ENCODE measurements at regions not wholly inside any gene's neighbourhood (a gene's known extent, or its start where the extent isn't known, plus 50 kb on each side); places are given as distances from the start of the nearest gene placed in this dataset.

- DNase-seq (ENCODE audit: low spot score), result no peak
Observed at GRCh38 chr16:13552062-13552959, 367.6 kb upstream of the ERCC4 start.

DNA sequence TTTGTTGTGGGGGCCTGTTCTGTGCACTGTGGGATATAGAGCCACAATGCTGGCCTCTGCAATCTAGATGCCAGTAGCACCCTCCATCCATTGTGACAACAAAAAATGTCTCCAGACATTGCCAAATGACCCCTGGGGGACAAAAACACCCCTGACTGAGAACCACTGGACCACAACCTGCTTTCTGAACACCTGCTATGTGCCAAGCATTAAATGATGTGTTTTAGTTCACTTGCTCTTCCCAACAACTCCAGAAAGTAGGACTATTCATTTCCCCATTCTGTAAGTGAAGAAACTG, 367.0 kb upstream of the ERCC4 start:
- no peak for DNase-seq (ENCODE audit: low spot score)

GRCh38 chr16:13553453-13553985, 366.4 kb upstream of the ERCC4 start:
- no peak for DNase-seq (ENCODE audit: low spot score)

- no peak for DNase-seq (ENCODE audit: low spot score)
Observed at GRCh38 chr16:13554005-13554404, 365.9 kb upstream of the ERCC4 start.

DNA sequence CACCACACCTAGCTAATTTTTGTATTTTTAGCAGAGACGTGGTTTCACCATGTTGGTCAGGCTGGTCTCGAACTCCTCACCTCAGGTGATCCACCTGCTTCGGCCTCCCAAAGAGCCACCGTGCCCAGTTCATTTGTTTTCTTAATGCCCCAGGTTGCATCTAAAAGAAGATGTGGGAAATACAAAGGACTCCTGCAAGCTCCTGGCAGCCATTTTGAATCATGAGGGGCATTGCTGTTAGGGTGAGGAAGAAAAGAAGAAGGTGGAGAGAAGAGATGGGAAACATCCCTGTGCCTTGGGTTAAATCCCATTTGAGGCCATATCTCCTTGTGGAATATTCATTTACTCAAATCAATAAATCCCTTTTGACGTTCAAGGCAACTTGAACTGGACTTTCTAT, 365.3 kb upstream of the ERCC4 start:
- no peak for DNase-seq (ENCODE audit: low spot score)

GRCh38 chr16:13557418-13557817, 362.5 kb upstream of the ERCC4 start:
- no peak for DNase-seq (ENCODE audit: low spot score)

GRCh38 chr16:13558752-13559151, 361.2 kb upstream of the ERCC4 start:
- DNase-seq (ENCODE audit: low spot score), result no peak

GRCh38 chr16:13559624-13560023, 360.3 kb upstream of the ERCC4 start:
- no peak for DNase-seq (ENCODE audit: low spot score)

DNA sequence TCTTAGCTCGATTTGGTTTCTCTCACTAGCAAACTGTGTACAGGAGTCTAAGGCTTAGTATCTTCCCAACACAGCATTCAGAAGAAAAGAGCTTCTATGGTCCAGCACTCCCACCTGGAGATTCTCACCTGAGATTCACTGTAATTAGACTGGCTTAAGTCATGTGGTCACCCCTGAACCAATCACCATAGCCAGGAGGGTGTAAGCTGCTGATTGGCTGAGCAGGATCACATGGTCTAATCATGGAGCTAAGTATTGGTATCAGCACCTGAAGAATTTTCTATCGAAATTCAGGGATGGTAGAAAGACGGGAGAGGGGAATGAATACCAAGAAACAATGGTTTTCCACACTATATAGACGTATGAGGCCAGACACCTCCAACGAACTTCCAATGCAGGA, 359.8 kb upstream of the ERCC4 start:
- DNase-seq (ENCODE audit: low spot score), result no peak

DNA sequence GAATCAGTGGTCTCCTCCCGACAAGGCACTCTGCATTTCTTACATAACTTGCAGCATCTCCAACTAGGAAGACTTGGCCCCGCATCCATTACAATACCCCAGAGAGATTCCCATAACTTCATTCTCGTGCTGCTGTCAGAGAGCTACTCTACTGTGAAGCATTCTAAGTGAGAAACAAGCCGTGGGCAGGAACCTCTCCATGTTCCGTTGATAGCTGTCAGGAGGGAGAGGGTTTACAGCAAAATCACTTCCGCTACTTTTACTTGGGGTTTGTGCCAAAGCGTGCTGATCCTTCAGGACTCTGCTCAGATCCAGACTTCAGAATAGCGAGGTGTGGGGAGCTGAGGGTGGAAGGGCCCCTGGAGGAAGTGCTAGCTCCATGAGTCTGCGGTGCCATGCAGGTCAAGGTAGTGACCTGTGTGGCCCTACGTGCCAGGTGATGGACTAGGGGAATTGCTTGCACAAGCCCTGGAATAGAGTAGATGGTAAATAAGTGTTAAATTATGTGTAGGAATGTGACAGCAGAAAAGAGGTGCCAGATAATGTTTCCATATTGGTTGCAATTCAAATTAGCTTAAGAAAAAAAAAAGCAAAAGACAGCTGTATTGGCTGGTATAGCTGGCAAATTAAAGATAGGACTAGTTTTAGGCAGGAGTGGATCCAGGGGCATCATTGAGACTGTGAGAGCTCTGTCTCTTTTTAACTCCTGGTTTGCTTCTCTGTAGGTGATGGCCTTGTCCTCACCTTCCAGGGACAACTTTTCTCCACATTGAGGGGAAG, 358.5 kb upstream of the ERCC4 start:
- DNase-seq (ENCODE audit: low spot score), result no peak

DNA sequence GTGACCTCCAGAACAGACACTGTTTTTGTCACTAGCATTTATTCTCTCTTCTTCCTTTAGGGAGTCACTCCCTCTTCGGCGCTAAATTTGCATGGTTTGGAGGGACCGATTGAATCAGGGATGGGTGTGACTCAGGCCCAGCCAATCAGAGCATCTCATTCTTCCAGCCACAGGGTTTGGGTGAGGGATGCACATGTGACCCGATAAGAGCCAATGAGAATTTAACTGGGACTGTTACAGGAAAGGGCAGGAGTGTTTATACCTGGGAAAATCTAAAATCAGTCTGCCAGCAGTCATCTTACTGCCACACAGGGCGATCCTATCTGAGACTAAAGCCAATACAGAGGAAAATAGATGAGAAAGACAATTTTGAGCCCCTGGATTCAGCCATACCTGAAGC, 351.2 kb upstream of the ERCC4 start:
- no peak for DNase-seq (ENCODE audit: low spot score)

DNA sequence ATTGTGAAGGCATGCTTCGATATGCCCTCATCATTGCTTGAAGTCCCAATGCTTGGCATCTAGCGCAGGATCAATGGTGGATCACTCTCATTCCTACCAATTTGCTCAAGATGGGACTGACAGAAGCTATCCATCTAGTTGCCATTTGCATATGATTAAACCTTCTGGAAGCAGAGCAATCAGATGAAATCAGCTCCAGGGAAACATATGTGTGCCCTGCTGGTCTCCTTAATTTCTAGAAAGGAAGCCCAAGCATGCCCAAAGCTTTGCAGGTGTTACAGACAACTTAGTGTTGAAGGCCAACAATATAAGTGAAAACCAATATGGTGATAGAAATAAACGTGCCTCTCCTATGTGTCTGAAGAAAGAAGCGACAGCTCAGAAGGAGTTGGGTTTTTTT, 350.0 kb upstream of the ERCC4 start:
- no peak for DNase-seq (ENCODE audit: low spot score)

DNA sequence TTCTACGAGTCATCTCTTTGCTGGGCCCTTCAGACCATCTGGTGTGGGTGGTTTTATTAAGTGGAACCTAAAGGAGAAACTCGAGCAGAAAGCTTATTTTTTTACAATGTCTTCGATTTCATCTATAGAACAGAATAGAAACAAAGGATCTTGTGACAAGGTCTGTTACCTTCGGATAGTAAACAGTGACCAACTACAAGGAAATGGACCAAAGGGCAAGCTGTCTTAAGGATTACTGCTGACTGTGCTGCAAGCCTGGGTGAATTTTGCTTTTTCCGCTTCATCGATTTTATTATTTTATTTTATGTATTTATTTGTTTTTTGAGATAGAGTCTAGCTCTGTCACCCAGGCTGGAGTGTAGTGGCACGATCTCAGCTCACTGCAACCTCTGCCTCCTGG, 348.9 kb upstream of the ERCC4 start:
- no peak for DNase-seq (ENCODE audit: low spot score)

GRCh38 chr16:13573903-13574302, 346.1 kb upstream of the ERCC4 start:
- DNase-seq (ENCODE audit: low spot score), result no peak

- no peak for DNase-seq (ENCODE audit: low spot score)
Observed at GRCh38 chr16:13586051-13586450, 333.9 kb upstream of the ERCC4 start.

GRCh38 chr16:13587181-13587580, 332.8 kb upstream of the ERCC4 start:
- DNase-seq (ENCODE audit: low spot score), result no peak

DNA sequence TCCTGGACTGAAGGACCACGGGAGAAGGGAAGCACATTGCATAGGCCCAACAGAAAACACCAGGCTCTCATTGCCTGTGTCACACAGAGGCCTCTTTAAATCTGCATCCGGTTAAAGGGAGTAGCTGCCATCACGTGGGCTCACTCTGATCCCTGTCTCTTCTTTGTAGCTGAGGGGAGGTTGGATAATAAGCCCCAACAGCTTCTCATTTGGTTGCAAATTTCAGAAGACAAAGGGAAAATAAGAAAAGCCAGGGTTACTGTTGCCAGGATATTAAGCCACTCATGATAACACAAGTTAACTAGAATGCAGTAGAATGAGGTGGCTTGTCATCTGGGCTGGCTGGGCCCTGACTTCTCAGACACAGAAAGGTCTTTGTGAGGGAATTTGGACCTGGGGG, 325.1 kb upstream of the ERCC4 start:
- DNase-seq (ENCODE audit: low spot score), result no peak

DNA sequence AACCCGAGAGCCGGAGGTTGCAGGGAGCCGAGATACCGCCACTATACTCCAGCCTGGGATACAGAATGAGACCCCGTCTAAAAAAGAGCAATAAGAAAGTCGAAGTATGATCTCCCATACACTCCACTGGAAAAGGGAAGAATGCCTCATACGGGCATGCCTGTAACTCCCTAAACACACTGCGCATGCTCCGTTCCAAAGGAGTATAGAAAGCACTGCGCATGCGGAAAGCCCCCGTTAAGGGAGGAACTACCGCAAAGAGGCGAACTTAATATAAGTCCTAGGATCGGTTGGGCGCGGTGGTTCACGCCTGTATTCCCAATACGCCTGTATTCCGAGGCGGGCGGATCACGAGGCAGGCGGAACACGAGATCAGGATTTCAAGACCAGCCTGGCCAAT, 313.1 kb upstream of the ERCC4 start:
- DNase-seq (ENCODE audit: low spot score), result no peak

- no peak for DNase-seq (ENCODE audit: low spot score)
Observed at GRCh38 chr16:13607289-13607688, 312.7 kb upstream of the ERCC4 start.

- no peak for DNase-seq (ENCODE audit: low spot score)
Observed at GRCh38 chr16:13611596-13611995, 308.4 kb upstream of the ERCC4 start.

GRCh38 chr16:13612623-13613022, 307.3 kb upstream of the ERCC4 start:
- no peak for DNase-seq (ENCODE audit: low spot score)

- no peak for DNase-seq (ENCODE audit: low spot score)
Observed at GRCh38 chr16:13613165-13613564, 306.8 kb upstream of the ERCC4 start.

DNA sequence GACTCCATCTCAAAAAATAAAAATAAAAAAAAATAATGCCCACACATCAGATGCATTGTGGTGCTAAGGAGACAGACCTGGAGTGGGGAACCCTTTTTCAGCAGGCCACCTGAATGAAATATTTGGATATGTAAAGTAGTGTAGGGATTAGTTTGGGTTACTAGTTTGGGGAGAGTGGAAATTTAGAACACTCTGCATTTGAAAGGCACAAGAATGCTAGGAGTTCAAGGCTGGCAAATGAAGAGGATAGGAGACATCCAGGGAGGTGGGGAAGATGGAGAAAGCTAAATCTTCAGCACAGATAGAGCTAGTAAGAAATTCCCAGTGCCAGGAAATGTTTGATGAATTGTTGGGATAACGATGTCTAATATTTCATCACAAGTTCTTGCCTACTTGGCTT, 298.3 kb upstream of the ERCC4 start:
- DNase-seq (ENCODE audit: low spot score), result no peak
